HG02885 (cell line): ENCODE measurements at regions not wholly inside any gene's neighbourhood (a gene's known extent, or its start where the extent isn't known, plus 50 kb on each side); places are given as distances from the start of the nearest gene placed in this dataset.

Source experiments
- ATAC-seq: cut with Tn5 transposase; IDR thresholded peaks from one replicate; pipeline ENCODE4 v1.9.1; 2021; ENCODE audit warnings: mild to moderate bottlenecking; ENCODE audit not compliant: unreplicated experiment, poor library complexity

DNA sequence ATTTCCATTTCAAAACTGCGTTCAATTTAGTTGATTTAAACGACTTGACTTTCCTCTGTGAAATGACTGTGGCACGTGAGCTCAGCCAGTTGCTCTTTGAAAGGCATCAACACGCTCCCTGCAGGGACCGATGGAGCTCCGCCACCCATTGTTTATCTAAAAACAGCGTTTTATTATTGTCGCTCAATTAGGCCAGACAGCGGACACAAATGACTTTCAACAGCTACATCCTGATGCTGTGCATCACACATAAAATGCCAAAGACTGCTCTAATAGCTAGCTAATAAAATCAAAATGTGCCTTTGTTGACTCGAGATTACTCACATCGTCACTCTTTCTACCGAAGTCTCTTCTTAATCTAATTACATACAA is 332.5 kb downstream of the CD83 start:
- no peak for ATAC-seq

DNA sequence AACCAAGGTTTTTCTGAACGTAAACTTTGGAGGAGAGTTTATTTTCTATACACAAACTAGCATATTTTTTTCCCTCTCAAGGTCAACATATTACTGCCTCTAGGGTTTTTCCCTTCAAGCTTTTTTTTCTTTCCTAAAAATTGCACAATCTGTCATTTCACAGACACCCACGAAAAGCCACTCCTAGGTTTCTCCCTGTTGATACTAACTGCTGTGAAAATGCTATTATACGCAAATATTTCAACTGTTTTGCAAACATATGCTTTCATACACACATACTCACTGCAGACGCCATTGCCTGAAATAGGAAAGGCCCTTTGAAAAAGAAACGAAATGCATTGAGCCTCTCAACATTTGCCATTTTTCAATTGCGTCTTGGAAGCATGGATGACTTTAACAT is 333.0 kb downstream of the CD83 start:
- no peak for ATAC-seq

DNA sequence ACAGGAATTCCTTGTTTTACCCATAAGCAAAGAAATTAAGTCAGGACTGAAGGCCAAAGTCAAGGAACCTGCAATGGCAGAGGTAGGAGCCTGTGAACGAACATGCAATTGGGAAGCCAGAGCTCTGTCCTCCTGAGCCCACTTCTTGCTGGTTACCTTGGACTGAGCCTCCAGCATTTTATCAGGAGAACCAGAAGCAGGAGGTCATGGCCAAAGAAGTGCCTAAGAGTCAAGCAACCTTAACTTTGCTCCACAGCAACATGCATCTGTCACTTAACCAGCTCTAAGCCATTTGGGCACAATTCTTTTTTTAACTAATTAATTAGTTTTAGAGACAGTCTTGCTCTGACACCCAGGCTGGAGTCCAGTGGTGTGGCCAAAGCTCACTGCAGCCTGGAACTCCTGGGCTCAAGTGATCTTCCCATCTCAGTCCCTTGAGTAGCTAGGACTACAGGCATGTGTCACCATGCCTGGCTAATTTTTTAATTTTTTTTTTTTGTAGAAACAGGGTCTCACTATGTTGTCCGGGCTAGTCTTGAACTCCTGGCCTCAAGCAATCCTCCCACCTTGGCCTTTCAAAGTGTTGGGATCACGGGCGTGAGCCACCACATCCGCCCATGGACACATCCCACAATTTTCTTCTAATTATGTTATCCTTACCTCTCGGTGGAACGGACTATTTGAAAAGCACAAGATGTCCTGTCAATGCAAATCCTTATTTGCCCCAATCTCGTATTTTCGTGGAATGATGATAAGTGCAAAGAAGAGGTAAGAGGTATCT is 334.2 kb downstream of the CD83 start:
- no peak for ATAC-seq

DNA sequence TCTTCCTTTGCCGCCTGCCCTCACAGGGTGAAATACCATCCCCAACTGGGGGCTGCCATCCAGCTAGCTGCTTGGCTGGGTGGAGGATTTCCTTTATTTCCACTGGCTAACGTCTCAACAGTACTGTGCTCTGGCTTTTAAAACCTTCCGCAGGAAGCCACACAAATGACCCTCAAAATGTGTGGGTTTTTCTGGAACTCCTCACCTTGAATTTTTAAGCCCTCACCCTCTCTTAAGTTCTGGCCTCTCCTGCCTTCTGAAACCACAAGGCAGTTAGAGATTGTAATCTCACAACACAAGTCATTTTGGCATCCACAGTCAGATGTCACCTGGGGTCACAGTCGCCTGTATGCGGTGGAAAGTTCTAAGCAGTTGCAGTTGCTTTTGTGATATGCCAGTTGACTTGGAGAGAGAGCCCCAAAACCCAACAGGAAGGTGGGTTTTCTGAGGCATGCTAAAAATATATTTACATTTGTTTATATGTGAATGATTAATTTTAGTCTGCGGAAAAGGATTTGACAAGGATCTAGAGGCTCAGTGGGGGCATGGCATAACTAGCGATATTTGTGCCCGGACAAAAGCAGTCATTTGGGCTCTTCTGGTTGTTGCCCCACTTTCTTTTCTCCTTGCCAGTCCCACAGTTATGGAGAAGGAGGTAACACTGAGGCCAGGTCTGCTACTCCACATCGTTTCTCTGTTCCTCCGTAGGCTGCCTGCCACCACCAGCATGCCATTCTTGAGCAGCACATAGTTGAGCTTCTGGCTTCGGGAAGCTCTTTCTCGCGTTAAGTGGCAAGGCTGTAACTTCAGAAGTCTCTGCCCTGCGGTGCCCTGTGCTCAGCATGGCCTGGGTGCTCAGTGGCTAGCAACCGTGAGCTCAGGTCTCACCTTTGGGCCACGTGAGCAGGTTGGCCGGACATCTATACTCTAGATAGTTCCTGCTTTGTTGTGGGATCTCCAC is 335.3 kb downstream of the CD83 start:
- ATAC-seq = no peak

DNA sequence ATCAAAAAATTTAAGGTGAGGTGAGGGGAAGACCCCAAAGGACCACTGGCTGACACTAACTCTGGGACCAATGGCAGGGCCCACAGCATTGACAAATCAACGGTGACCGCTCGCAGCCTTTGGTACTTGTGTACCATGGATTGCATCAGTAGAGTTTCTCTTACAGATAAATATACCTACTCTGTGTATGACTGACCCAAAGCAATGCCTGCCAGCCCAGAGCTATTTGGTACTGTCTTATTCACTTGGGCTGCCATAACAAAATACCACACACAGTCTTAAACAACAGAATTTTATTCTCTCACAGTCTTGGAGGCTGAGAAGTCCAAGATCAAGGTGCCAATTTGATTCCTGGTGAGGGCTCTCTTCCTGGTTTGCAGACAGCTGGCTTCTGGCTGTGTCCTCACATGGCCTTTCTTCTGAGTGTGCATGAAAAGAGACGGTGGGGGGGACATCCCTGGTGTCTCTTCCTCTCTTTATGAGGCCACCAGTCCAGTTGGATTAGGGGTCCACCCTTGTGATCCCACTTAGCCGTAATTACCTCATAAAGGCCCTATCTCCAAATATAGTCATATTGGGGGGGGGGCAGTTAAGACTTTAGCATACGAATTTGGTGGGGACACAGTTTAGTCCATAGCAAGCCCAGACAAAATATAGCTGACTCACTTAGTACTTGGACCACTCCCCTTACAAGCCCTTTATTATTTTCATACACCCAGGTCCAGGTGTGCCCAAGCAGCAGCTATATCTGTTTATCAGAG is 336.3 kb downstream of the CD83 start:
- no peak for ATAC-seq

DNA sequence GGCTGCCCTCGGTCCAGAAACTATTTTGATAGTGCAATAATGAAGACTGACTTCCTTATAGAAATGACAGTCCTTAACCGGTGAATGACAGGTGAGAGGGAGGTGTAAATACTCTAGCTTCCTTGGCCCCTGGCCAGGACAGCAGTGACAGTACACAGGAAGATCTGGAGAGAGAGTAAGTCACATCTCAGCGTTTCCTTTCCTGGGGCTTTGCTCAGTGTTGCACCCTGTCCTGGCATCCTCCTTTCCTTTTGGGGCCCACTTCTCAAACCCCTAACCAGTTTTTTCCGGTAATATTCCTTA is 336.9 kb downstream of the CD83 start:
- no peak for ATAC-seq

DNA sequence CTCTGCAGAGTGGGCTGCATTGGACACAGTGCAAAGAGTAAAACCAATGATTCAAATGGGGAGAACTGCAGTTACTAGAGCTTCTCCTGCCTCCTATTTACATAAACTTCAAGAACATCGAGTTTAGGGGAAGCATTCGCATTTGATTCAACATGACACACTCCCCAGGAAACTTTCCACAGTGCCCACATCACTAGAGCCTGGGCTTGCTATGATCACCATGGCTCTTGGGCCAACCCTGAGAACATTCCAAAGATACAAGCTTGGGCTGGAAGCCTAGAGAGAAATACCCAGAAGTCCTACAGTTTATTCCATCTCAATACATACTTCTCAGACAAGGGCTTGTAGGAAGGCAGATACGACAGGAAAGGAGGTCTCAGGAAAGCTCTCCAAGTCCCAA is 337.9 kb downstream of the CD83 start:
- ATAC-seq = no peak

DNA sequence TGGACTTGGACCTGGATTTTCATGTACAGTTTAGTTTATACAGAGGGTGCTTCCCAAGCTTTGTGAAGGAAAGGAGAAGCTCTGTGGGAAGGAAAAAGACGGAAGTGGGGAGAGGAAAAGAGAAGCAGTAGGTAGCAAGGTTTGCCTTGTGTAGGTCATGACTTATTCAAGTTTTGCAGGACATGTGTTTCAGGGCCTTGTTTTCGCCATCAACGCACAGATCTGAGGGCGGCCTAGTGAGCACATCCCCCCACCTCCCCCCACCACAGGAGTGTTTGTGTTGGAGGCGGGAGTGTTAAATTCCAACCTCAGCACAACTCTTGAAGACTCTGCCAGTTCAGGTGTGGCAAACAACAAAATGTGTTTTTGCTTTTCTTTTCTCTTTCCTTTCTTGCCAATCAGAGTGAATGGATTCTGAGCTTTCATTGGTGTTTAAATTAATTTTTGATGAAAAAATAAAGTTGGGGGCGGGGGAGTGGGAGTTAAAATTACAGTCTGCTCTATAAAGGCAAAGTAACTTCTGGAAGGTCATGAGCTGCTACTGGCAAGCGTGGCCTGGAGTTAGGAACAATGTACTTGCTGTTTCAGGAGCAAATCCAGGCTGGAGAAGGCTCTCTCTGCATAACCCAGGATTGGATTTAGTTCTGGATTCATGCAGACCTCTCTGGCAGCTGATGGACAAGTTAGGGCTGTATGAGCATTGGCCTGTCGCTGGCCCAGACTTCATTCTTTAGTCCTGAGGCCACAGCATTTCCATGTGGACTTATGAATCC is 338.5 kb downstream of the CD83 start:
- no peak for ATAC-seq

DNA sequence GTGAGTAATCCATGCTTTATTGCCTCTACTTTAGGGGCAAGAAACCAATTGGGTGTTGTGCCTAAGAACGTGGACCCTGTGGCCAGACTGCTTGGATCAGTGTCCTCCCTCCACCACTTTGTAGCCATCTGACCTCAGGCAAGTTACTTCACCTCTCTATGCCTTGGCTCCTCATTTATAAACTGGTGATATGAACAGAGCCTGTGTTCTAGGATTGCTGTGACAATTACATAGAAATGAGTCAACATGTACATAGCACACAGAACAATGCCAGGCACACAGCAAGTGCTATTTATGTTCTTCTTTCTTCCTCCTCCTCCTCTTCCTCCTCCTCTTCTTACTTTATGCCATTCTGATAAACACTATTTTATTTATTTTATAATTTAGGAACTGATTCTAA is 339.4 kb downstream of the CD83 start:
- no peak for ATAC-seq

DNA sequence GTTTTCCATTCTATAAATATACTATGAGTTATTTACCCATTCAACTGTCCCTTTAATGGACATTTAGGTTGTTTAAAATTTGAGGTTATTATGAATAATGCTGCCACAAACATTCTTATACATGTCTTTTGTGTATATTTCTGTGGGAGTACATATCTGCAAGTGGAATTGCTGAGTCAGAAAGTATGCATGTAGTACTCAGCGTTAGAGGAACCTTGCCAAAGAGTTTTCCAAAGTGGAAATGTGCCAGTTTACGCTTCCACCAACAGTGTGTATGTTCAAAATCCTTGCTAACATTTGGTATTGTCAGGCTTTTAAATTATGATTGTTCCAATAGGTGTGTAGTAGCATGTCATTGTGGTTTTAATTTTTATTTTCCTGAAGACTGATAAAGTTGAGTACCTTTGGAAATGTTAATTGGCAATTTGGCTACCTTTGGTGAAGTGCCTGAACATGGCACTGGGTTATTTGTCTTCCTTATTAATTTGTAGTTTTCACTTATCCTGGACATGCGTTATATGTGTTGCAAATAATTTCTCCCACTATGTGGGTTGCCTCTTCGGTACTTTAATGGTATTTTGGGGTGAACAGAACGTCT is 341.2 kb downstream of the CD83 start:
- no peak for ATAC-seq

DNA sequence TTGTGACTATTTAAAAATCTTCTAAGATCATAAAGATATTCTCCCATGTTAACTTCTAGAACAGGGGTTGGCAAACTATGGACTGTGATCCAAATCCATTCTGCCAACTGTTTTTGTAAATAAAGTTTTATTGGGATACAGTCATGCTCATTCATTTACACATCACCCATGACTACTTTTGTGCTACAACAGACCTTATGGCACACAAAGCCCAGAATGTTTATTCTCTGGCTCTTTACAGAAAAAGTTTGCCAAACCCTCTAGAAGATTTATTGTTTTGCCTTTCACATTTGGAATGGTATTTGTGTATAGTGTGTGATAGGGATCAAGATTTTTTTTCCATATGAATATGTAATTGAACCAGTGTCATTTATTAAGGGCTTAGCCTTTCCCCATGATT is 341.7 kb downstream of the CD83 start:
- no peak for ATAC-seq

DNA sequence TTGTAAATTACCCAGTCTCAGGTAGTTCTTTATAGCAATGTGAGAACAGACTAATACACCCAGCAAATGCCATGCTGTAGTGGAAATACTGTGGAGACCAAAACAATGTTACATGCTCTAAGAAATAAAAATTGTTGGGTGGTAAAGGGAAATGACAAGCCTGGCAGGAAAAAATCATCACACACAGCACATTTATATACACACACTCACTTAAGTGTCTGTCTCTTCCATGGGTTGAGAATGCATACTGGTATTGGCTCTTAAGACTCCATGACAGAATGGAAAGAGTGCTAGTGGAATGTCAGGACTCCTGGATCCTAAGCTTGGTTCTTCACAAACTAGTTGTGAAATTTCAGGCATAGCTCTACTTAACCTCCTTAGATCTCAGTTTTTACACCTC is 343.0 kb downstream of the CD83 start:
- no peak for ATAC-seq

DNA sequence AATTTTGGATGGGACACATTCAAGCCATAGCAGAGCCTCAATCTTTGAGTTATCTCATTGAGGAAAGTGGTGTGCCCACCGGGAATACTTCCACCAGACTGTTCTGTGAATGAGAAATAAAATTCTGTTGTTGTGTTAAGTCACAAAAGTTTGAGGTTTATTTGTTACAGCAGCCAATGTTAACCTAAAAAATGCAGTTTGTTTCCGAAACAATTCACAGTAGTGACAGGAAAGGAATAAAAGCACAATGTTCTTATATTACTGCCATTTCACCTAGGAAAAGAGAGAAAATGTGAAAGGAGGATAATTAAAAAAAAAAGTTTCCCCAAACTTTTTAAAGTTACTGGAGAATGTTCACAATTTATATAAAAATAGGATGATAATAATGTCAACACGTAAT is 344.6 kb downstream of the CD83 start:
- no peak for ATAC-seq

DNA sequence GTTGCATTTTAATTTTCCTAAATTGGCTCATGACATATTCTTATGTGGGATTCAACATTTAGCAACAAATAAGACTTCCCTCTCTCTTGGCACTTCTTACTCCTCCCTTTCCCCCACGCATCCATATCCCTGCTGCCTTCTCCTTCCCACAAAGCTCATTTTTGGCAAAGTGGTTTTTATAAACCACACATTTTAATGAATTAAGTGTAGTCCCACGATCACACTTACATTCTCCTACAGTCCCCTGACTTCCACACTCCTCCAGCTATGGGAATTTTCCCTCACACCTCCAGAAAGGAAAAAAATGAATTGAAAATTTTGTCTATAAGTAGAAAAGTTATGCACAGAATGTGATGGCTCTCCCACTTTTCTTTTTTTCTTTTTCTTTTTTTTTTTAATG is 345.0 kb downstream of the CD83 start:
- ATAC-seq = no peak

DNA sequence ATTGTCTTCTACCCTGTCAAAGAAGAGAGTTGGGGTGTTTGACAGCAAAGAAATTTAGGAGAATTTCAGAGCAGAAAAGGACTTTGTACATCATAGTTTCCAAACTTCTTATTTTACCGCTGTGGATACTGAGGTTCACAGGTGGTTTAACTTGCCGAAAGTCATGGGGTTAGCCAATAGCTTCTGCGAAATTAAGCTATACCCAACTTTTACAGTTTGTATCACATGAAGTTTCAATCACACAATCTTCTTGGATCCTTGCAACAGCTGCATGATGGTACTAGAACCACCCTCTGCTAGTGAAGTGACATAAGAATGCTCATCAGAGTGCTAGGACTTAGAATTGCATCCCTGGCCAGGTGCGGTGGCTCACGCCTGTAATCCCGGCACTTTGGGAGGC is 345.5 kb downstream of the CD83 start:
- ATAC-seq = no peak

DNA sequence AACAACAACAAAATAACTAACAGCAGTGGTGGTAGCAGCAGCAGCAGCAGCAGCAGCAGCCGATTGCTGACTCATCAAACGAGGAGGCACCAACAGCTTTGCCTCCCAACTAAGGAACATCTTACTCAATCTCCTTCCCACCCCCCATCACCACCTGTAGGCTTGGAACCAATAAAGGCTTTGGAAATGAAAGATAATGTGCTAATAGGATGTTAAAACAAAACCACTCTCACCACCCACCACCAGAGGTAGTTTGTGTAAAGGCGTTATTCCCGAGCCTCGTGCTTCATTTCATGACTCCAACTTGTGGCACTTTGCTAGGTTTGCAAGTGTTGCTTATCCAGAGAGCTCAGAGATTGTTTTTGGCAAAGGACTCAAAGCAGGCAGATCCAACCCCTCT is 346.5 kb downstream of the CD83 start:
- ATAC-seq = no peak

DNA sequence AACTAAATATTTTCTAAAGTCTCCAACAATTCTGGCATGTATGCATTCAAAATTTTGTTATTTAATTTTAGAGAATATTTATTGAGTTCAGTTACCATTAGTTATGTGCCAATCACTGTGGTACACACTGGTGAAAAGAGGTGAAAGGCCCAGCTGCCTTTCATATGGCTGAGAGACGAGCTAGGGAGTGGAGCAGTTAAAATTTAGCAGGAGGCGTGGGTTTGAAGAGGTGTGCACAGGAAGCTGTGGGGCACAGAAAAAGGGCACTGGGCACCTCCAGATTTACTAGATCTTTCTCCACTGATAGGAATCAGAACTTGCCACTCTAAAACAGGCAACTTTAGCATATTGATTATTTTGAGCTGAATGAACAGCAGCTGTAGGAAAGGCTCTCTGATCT is 347.1 kb downstream of the CD83 start:
- no peak for ATAC-seq

DNA sequence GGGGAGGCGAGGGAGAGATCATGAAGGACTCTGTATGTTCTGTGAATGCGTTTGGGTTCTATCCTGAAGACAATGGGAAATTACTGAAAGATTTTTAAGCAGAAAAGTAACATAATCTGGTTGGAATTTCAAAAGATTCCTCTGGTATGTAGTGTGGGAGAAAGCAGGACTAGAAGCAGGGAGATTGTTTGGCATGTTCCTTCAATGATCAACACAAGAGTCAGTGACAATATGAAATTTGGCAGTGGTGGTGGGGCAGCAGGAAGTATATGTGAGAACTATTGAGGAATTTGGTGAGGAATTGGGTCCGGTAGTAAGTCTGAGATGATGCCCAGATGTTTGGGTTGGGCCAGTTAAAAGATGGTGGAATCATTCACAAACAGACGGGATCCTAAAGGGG is 348.7 kb downstream of the CD83 start:
- no peak for ATAC-seq

DNA sequence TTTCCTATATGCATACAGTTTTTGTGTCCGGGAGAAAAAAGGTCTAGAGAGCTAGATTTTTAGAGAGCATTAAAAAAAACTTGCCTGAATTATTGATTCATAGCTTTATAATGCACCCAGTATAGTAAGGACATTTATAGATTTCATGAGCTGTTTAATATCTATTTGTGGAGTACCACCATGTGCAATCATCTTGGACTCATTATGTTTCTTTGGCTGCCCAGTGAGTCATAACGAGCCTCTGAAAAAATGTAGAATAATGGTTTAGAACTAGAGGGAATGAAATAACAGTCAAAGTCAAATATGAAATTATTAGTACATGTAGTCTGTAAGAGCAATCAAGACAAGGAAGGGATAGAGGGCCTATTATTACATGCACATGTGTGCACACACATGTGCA is 350.0 kb downstream of the CD83 start:
- no peak for ATAC-seq
